Bronchial epithelial cell (primary cell): ENCODE measurements at regions not wholly inside any gene's neighbourhood (a gene's known extent, or its start where the extent isn't known, plus 50 kb on each side); places are given as distances from the start of the nearest gene placed in this dataset.

ENCODE experiments used
- DNase-seq: peaks from one replicate; pipeline ENCODE4 v3.0.0-alpha.2; 2010; ENCODE audit warnings: low read depth
- FAIRE-seq: peaks from 2 replicates; lab custom pipeline; 2011; peaks lifted over from hg19 to GRCh38; lab: Jason Lieb, UNC
- H3K27me3 ChIP-seq: 2 replicates; pipeline ENCODE4 v1.5.1; 2011; ENCODE audit warnings: low read length; ENCODE audit not compliant: control insufficient read depth, insufficient read depth
- H3K36me3 ChIP-seq: 2 replicates; pipeline ENCODE4 v1.5.1; 2011; ENCODE audit warnings: low read length; ENCODE audit not compliant: control insufficient read depth, insufficient read depth
- H3K4me3 ChIP-seq: 2 replicates; pipeline ENCODE4 v1.5.1; 2011; ENCODE audit warnings: mild to moderate bottlenecking, low read depth, low read length, control low read depth
- TF ChIP-seq, protein P1 (sequence below): IDR thresholded peaks from 2 replicates; pipeline ENCODE4 v1.5.1; 2011; ENCODE audit warnings: mild to moderate bottlenecking, moderate library complexity, low read length, control low read depth, inconsistent platforms; ENCODE audit not compliant: insufficient read depth, severe bottlenecking

DNA sequence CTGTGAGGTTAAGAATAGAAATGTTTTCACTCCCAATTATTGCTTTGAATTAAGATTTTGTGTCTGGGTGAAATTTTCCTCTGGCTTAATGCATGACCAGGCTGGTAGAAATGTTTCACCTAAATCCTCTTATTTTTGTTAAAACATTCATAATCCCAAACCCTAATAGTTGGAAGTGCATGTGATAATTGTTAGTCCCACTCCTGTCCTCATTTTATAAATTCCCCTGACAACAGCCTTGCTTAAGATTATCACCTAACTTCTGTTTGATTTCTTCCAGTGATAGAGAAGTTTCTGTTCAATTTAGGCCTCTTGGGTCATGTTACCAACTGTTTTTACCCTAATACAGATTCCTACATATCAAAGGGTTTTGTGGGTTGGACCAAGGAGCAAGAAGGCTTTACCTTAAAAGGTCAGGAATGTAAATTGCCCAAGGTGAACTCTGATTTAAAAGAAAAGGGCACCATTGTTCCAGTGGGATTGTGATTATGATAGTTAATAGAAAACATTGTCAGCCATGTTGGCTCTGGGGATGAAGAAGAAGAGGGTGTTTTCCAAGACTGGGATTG is 158.7 kb upstream of the CENPW start:
- Histone ChIP-seq H3K4me3 (no peak overlapping the region), H3K36me3 (no peaks in the 10 kb centered on the region), H3K27me3 (peaks cover 8% of the 10 kb centered on the region)
- TF ChIP-seq, protein P1, sequence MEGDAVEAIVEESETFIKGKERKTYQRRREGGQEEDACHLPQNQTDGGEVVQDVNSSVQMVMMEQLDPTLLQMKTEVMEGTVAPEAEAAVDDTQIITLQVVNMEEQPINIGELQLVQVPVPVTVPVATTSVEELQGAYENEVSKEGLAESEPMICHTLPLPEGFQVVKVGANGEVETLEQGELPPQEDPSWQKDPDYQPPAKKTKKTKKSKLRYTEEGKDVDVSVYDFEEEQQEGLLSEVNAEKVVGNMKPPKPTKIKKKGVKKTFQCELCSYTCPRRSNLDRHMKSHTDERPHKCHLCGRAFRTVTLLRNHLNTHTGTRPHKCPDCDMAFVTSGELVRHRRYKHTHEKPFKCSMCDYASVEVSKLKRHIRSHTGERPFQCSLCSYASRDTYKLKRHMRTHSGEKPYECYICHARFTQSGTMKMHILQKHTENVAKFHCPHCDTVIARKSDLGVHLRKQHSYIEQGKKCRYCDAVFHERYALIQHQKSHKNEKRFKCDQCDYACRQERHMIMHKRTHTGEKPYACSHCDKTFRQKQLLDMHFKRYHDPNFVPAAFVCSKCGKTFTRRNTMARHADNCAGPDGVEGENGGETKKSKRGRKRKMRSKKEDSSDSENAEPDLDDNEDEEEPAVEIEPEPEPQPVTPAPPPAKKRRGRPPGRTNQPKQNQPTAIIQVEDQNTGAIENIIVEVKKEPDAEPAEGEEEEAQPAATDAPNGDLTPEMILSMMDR = no peak
- FAIRE-seq (no peak), DNase-seq (no peak)

DNA sequence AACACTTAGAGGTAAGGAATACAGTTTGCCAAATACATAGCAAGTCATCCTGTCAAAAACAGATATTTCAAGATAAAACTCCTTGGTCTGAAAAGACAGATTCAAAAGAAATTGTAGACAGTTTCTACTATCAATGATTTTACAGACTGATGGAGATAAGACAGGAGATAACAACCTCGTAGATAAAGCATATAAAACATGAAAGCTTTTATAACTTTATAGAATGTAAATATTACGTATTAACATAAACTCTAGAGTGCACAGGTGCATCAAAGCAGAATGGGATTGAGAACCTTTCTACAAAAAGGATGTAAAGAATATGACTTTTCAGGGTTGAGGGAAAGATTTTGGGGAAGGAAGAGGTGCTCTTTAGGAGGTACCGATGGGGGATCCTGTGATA is 158.0 kb upstream of the CENPW start:
- H3K27me3 ChIP-seq = peaks cover 8% of the 10 kb centered on the region
- FAIRE-seq (no peak), DNase-seq (no peak)
- H3K36me3 ChIP-seq = no peaks in the 10 kb centered on the region
- TF ChIP-seq, protein P1 = no peak
- H3K4me3 ChIP-seq = no peak overlapping the region

DNA sequence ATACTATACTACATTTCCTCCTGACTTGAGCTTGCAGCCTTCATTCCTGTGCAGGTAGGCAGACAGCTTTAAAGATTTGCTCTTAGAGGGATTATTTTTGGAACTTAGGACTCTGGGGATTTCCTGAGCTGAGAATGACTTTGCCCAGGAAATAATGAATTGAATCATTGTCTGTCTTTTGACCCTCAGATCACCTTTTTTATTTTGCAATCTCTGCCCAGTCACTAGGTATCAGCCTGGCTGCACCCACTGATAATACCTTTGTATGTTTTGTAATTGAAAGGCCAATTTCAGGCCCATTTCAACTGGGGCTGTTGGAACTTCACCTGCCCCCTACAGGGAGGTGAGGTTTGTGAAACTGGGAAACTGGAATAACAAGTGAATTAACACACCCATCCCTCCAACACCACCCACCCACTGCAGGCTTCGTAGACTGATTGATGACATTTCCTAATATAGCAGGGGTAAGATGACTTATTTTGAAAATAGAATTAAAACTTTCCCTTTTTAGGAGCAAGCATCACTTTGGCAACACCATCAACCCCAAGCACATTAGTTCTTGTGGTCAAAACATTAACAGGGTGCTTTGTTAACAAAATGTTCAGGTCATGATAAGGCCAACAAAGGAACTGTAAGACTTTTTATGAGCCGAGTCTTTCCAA is 157.1 kb upstream of the CENPW start:
- Histone ChIP-seq H3K27me3 (peaks cover 8% of the 10 kb centered on the region), H3K4me3 (no peak overlapping the region), H3K36me3 (no peaks in the 10 kb centered on the region)
- TF ChIP-seq, protein P1 = peak; percentile 9
- DNase-seq (peak; percentile 84), FAIRE-seq (no peak)

DNA sequence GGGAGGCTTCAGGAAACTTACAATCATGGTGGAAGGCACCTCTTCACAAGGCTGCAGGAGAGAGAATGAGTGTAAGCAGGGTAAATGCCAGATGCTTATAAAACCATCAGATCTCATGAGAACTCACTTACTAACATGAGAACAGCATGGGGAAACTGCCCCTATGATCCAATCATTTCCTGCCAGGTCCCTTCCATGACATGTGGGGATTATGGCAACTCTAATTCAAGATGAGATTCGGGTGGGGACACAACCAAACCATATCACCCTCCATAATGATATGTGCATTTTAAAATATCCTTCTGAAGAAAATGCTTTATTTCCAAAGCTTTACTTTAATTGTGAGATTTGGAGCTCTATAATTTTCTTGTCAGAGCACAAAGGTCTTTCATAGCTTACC is 154.1 kb upstream of the CENPW start:
- FAIRE-seq = no peak
- Histone ChIP-seq H3K4me3 (no peak overlapping the region), H3K27me3 (no peaks in the 10 kb centered on the region), H3K36me3 (no peaks in the 10 kb centered on the region)
- TF ChIP-seq, protein P1 = no peak
- no peak for DNase-seq

DNA sequence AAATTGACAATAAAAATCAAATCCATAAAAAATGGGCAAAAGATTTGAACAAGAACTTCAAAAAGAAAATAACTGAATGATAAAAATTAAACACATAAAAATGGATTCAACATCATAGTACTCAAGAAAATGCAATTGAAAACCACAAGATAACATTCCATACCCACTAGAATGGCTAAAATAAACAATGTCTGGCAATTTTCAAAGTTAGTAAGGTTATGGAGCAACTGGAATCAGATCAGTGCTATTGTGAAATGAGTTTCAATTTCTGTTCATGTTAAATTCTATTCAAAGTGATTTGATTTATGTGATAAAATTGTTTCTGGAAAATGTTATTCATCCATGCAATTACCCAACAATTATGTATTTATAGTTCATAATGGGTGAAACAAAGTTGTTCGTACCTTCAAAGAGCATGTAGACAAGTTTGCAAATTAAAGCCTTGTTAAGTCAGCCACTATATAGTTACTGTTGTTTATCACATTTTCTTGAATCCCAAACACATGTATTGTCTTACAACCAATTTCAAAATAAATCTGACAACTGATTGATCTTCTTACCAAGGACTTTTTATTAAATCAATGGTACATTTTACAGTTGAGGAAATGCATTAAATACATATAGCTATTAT is 151.5 kb upstream of the CENPW start:
- Histone ChIP-seq H3K27me3 (no peaks in the 10 kb centered on the region), H3K36me3 (no peaks in the 10 kb centered on the region), H3K4me3 (no peak overlapping the region)
- peak; percentile 43 for DNase-seq
- no peak for FAIRE-seq
- TF ChIP-seq, protein P1 = no peak
